ENCODE measurements at regions not wholly inside any gene's neighbourhood (a gene's known extent, or its start where the extent isn't known, plus 50 kb on each side); places are given as distances from the start of the nearest gene placed in this dataset.

DNA sequence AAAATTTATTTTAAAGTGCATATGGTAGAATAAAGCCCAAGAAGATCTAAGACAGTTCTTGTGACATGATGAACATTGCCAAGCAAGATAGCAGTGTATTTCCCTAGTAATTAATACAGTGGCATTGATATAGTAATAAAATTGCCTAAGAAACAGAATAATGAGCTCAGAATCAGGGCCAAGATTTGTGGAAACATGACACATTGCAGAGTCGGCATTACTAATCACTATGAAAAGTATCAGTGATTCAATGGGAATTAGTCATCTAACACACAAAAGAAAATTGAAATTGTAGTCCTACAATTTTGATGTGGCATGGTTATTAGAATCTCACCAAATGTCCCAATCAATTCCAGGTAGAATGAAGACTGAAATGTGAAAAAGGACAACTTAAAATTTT lies 243.0 kb upstream of the CYRIA start:
- H4K20me1 ChIP-seq (ENCODE audit: insufficient read depth) = no peaks in the 10 kb centered on the region
- no peaks in the 10 kb centered on the region for H3K27me3 ChIP-seq (ENCODE audit: insufficient read depth, low read length)
- ATAC-seq (no peak), DNase-seq (ENCODE audit: low read depth, low spot score) (no peak)
- no peaks in the 10 kb centered on the region for H3K9me3 ChIP-seq (ENCODE audit: control insufficient read depth in 1 of 2, insufficient read depth in 1 of 2, low read depth in 1 of 2, low read length in 2 of 2)
- no TSS peak for BruUV-seq (replicated peaks)
- H3K4me2 ChIP-seq (ENCODE audit: low read length) = no peak overlapping the region
- RAD21 ChIA-PET (ENCODE audit: low non-redundant PET in 1 of 2, low total read pairs in 2 of 2, uncharacterized antibody in 2 of 2, unreplicated experiment in 2 of 2) = no interaction called here
- no peak overlapping the region for H3K9ac ChIP-seq (ENCODE audit: low read length)
- no peaks in the 10 kb centered on the region for H3K36me3 ChIP-seq (ENCODE audit: control insufficient read depth in 1 of 2, insufficient read depth in 2 of 2, low read length in 2 of 2)
- POLR2A ChIA-PET = no interaction called here
- TF ChIP-seq TCF7L2 (IDR thresholded peaks at IDR 0.05; ENCODE audit: borderline replicate concordance, extremely low read depth, insufficient read depth, insufficient read length) (no peak), EZH2phosphoT487 (IDR thresholded peaks at IDR 0.05; ENCODE audit: borderline replicate concordance) (no peak), JUND (IDR thresholded peaks at IDR 0.05) (no peak), SRF (IDR thresholded peaks at IDR 0.05; ENCODE audit: low read depth) (no peak), YY1 (IDR thresholded peaks at IDR 0.05; ENCODE audit: extremely low read depth, insufficient replicate concordance, low read depth, low read length) (no peak), RAD21 (IDR thresholded peaks at IDR 0.05; ENCODE audit: low read depth) (no peak), ZBTB33 (IDR thresholded peaks at IDR 0.05; ENCODE audit: extremely low read depth, insufficient replicate concordance, low read length) (no peak), SIN3A (IDR thresholded peaks at IDR 0.05; ENCODE audit: low read depth) (no peak), ELF1 (IDR thresholded peaks at IDR 0.05; ENCODE audit: borderline replicate concordance, low read depth) (no peak), ZFX (IDR thresholded peaks at IDR 0.05) (no peak), ZNF274 (IDR thresholded peaks at IDR 0.05; ENCODE audit: low read depth, low read length) (no peak), EGR1 (IDR thresholded peaks at IDR 0.05; ENCODE audit: low read depth) (no peak), POLR2AphosphoS5 (IDR thresholded peaks at IDR 0.05; ENCODE audit: low read depth, low read length) (no peak), ATF3 (IDR thresholded peaks at IDR 0.05) (no peak), EZH2 (IDR thresholded peaks at IDR 0.05) (no peak), FOSL1 (IDR thresholded peaks at IDR 0.05; ENCODE audit: low read depth) (no peak), CEBPB (IDR thresholded peaks at IDR 0.05; ENCODE audit: low read depth) (no peak)
- TF ChIP-seq, protein P1, sequence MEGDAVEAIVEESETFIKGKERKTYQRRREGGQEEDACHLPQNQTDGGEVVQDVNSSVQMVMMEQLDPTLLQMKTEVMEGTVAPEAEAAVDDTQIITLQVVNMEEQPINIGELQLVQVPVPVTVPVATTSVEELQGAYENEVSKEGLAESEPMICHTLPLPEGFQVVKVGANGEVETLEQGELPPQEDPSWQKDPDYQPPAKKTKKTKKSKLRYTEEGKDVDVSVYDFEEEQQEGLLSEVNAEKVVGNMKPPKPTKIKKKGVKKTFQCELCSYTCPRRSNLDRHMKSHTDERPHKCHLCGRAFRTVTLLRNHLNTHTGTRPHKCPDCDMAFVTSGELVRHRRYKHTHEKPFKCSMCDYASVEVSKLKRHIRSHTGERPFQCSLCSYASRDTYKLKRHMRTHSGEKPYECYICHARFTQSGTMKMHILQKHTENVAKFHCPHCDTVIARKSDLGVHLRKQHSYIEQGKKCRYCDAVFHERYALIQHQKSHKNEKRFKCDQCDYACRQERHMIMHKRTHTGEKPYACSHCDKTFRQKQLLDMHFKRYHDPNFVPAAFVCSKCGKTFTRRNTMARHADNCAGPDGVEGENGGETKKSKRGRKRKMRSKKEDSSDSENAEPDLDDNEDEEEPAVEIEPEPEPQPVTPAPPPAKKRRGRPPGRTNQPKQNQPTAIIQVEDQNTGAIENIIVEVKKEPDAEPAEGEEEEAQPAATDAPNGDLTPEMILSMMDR (IDR thresholded peaks at IDR 0.05 in 2 of 3, conservative IDR thresholded peaks at IDR 0.05 in 1 of 3; ENCODE audit: borderline replicate concordance in 1 of 3, insufficient read depth in 1 of 3, low read depth in 2 of 3, low read length in 2 of 3) = no peak
- no peaks in the 10 kb centered on the region for H3K79me2 ChIP-seq (ENCODE audit: insufficient read depth, low read length)
- no peak overlapping the region for H3K4me3 ChIP-seq (replicated peaks in 1 of 2; ENCODE audit: low read depth in 1 of 2, low read length in 2 of 2)
- H3K9me2 ChIP-seq (ENCODE audit: insufficient read depth) = no peaks in the 10 kb centered on the region
- no peaks in the 10 kb centered on the region for H3K4me1 ChIP-seq (ENCODE audit: control insufficient read depth in 1 of 2, insufficient read depth in 2 of 2, low read length in 2 of 2)
- intact Hi-C loops (cut with micrococcal nuclease) = no loop called here
- H2AFZ ChIP-seq (ENCODE audit: low read depth, low read length, poor library complexity, severe bottlenecking) = no peak overlapping the region
- H3K27ac ChIP-seq (ENCODE audit: low read depth, low read length) = no peak overlapping the region
- CTCF ChIA-PET = no interaction called here

Measured in HCT116 (cell line).